ENCODE measurements at regions not wholly inside any gene's neighbourhood (a gene's known extent, or its start where the extent isn't known, plus 50 kb on each side); places are given as distances from the start of the nearest gene placed in this dataset.

GRCh38 chr5:4440536-4440935 lies 699.6 kb upstream of the ADAMTS16 start:
- no peak overlapping the region for H3K4me3 Mint-ChIP-seq
- no peak overlapping the region for H3K27ac Mint-ChIP-seq
- DNase-seq: no peak
- peaks cover 18 to 23% of the 10 kb centered on the region in 2 donors for H3K9me3 Mint-ChIP-seq
- no peaks in the 10 kb centered on the region for H3K27me3 Mint-ChIP-seq
- no peaks in the 10 kb centered on the region for H3K4me1 Mint-ChIP-seq (ENCODE audit: low read depth in 2 of 2)
- H3K36me3 Mint-ChIP-seq (ENCODE audit: insufficient read depth): no peaks in the 10 kb centered on the region
- no peak for ATAC-seq (replicated peaks)

GRCh38 chr5:4442221-4442620 lies 697.9 kb upstream of the ADAMTS16 start:
- DNase-seq (no peak), ATAC-seq (replicated peaks) (no peak)
- H3K36me3 Mint-ChIP-seq (ENCODE audit: insufficient read depth): no peaks in the 10 kb centered on the region
- H3K27me3 Mint-ChIP-seq: no peaks in the 10 kb centered on the region
- H3K4me3 Mint-ChIP-seq: no peak overlapping the region
- H3K4me1 Mint-ChIP-seq (ENCODE audit: low read depth in 2 of 2): no peaks in the 10 kb centered on the region
- peaks cover 27 to 29% of the 10 kb centered on the region in 2 donors for H3K9me3 Mint-ChIP-seq
- no peak overlapping the region for H3K27ac Mint-ChIP-seq

GRCh38 chr5:4447657-4448056 lies 692.5 kb upstream of the ADAMTS16 start:
- ATAC-seq (replicated peaks) (no peak), DNase-seq (no peak)
- no peaks in the 10 kb centered on the region for H3K27me3 Mint-ChIP-seq
- H3K36me3 Mint-ChIP-seq (ENCODE audit: insufficient read depth): no peaks in the 10 kb centered on the region
- no peak overlapping the region for H3K4me3 Mint-ChIP-seq
- H3K9me3 Mint-ChIP-seq: peaks cover 16 to 17% of the 10 kb centered on the region in 2 donors
- no peaks in the 10 kb centered on the region for H3K4me1 Mint-ChIP-seq (ENCODE audit: low read depth in 2 of 2)
- H3K27ac Mint-ChIP-seq: no peak overlapping the region

GRCh38 chr5:4453655-4454054 lies 686.5 kb upstream of the ADAMTS16 start:
- ATAC-seq (replicated peaks) (no peak), DNase-seq (no peak)
- no peak overlapping the region for H3K27ac Mint-ChIP-seq
- no peak overlapping the region for H3K4me3 Mint-ChIP-seq
- no peaks in the 10 kb centered on the region for H3K36me3 Mint-ChIP-seq (ENCODE audit: insufficient read depth)
- no peaks in the 10 kb centered on the region for H3K27me3 Mint-ChIP-seq
- H3K4me1 Mint-ChIP-seq (ENCODE audit: low read depth in 2 of 2): no peaks in the 10 kb centered on the region
- H3K9me3 Mint-ChIP-seq: peaks cover 9 to 14% of the 10 kb centered on the region in 2 donors

- ATAC-seq (replicated peaks) (no peak), DNase-seq (no peak)
- peaks cover 0 to 16% of the 10 kb centered on the region in 2 donors for H3K9me3 Mint-ChIP-seq
- no peaks in the 10 kb centered on the region for H3K27me3 Mint-ChIP-seq
- H3K36me3 Mint-ChIP-seq (ENCODE audit: insufficient read depth): no peaks in the 10 kb centered on the region
- no peak overlapping the region for H3K4me3 Mint-ChIP-seq
- H3K4me1 Mint-ChIP-seq (ENCODE audit: low read depth in 2 of 2): no peaks in the 10 kb centered on the region
- H3K27ac Mint-ChIP-seq: no peak overlapping the region
Measured at GRCh38 chr5:4479426-4479825, 660.7 kb upstream of the ADAMTS16 start.

GRCh38 chr5:4480528-4481349 lies 659.4 kb upstream of the ADAMTS16 start:
- no peak for DNase-seq
- ATAC-seq (replicated peaks): no peak
- no peak overlapping the region for H3K4me3 Mint-ChIP-seq
- H3K36me3 Mint-ChIP-seq (ENCODE audit: insufficient read depth): no peaks in the 10 kb centered on the region
- H3K27me3 Mint-ChIP-seq: no peaks in the 10 kb centered on the region
- no peak overlapping the region for H3K27ac Mint-ChIP-seq
- H3K9me3 Mint-ChIP-seq: peaks cover 0 to 16% of the 10 kb centered on the region in 2 donors
- no peaks in the 10 kb centered on the region for H3K4me1 Mint-ChIP-seq (ENCODE audit: low read depth in 2 of 2)

- ATAC-seq (replicated peaks) (no peak), DNase-seq (no peak)
- no peak overlapping the region for H3K4me3 Mint-ChIP-seq
- H3K9me3 Mint-ChIP-seq: peaks cover 11 to 23% of the 10 kb centered on the region in 2 donors
- no peaks in the 10 kb centered on the region for H3K4me1 Mint-ChIP-seq (ENCODE audit: low read depth in 2 of 2)
- H3K36me3 Mint-ChIP-seq (ENCODE audit: insufficient read depth): no peaks in the 10 kb centered on the region
- H3K27ac Mint-ChIP-seq: no peak overlapping the region
- no peaks in the 10 kb centered on the region for H3K27me3 Mint-ChIP-seq
Measured at GRCh38 chr5:4487581-4487980, 652.5 kb upstream of the ADAMTS16 start.

GRCh38 chr5:4511996-4512656 lies 628.0 kb upstream of the ADAMTS16 start:
- H3K27ac Mint-ChIP-seq: no peak overlapping the region
- H3K4me1 Mint-ChIP-seq (ENCODE audit: low read depth in 2 of 2): no peaks in the 10 kb centered on the region
- DNase-seq (no peak), ATAC-seq (replicated peaks) (no peak)
- H3K9me3 Mint-ChIP-seq: peaks cover 7 to 15% of the 10 kb centered on the region in 2 donors
- H3K27me3 Mint-ChIP-seq: no peaks in the 10 kb centered on the region
- H3K36me3 Mint-ChIP-seq (ENCODE audit: insufficient read depth): no peaks in the 10 kb centered on the region
- no peak overlapping the region for H3K4me3 Mint-ChIP-seq

GRCh38 chr5:4513381-4513780 lies 626.7 kb upstream of the ADAMTS16 start:
- Mint-ChIP-seq H3K27me3 (no peaks in the 10 kb centered on the region), H3K4me3 (no peak overlapping the region), H3K4me1 (ENCODE audit: low read depth in 2 of 2) (no peaks in the 10 kb centered on the region), H3K36me3 (ENCODE audit: insufficient read depth) (no peaks in the 10 kb centered on the region), H3K27ac (no peak overlapping the region), H3K9me3 (peaks cover 7 to 15% of the 10 kb centered on the region in 2 donors)
- DNase-seq (no peak), ATAC-seq (replicated peaks) (no peak)

GRCh38 chr5:4514067-4514648 lies 626.0 kb upstream of the ADAMTS16 start:
- no peak overlapping the region for H3K27ac Mint-ChIP-seq
- no peak overlapping the region for H3K4me3 Mint-ChIP-seq
- no peak for DNase-seq

GRCh38 chr5:4518903-4519672 lies 621.0 kb upstream of the ADAMTS16 start:
- H3K4me3 Mint-ChIP-seq: no peak overlapping the region
- H3K27ac Mint-ChIP-seq: no peak overlapping the region
- peaks cover 18 to 33% of the 10 kb centered on the region in 2 donors for H3K9me3 Mint-ChIP-seq
- H3K4me1 Mint-ChIP-seq (ENCODE audit: low read depth in 2 of 2): no peaks in the 10 kb centered on the region
- DNase-seq: no peak
- no peaks in the 10 kb centered on the region for H3K36me3 Mint-ChIP-seq (ENCODE audit: insufficient read depth)
- no peak for ATAC-seq (replicated peaks)
- H3K27me3 Mint-ChIP-seq: no peaks in the 10 kb centered on the region

More at GRCh38 chr5:4514067-4514648, 626.0 kb upstream of the ADAMTS16 start:
- no peak for ATAC-seq (replicated peaks)
- Mint-ChIP-seq H3K4me1 (ENCODE audit: low read depth in 2 of 2) (no peaks in the 10 kb centered on the region), H3K36me3 (ENCODE audit: insufficient read depth) (no peaks in the 10 kb centered on the region), H3K9me3 (peaks cover 9 to 20% of the 10 kb centered on the region in 2 donors), H3K27me3 (no peaks in the 10 kb centered on the region)

- ATAC-seq (replicated peaks) (no peak), DNase-seq (no peak)
- no peaks in the 10 kb centered on the region for H3K36me3 Mint-ChIP-seq (ENCODE audit: insufficient read depth)
- no peak overlapping the region for H3K4me3 Mint-ChIP-seq
- H3K27ac Mint-ChIP-seq: no peak overlapping the region
- peaks cover 14 to 25% of the 10 kb centered on the region in 2 donors for H3K9me3 Mint-ChIP-seq
- no peaks in the 10 kb centered on the region for H3K4me1 Mint-ChIP-seq (ENCODE audit: low read depth in 2 of 2)
- H3K27me3 Mint-ChIP-seq: no peaks in the 10 kb centered on the region
Measured at GRCh38 chr5:4520559-4520958, 619.6 kb upstream of the ADAMTS16 start.

GRCh38 chr5:4523038-4523437 lies 617.1 kb upstream of the ADAMTS16 start:
- Mint-ChIP-seq H3K27me3 (no peaks in the 10 kb centered on the region), H3K36me3 (ENCODE audit: insufficient read depth) (no peaks in the 10 kb centered on the region), H3K27ac (no peak overlapping the region), H3K4me3 (no peak overlapping the region), H3K4me1 (ENCODE audit: low read depth in 2 of 2) (no peaks in the 10 kb centered on the region), H3K9me3 (peaks cover 14 to 25% of the 10 kb centered on the region in 2 donors)
- DNase-seq (no peak), ATAC-seq (replicated peaks) (no peak)

Data from effector memory CD8-positive, alpha-beta T cell (primary cell).